Left kidney (tissue), 1 donor: ENCODE measurements at regions not wholly inside any gene's neighbourhood (a gene's known extent, or its start where the extent isn't known, plus 50 kb on each side); places are given as distances from the start of the nearest gene placed in this dataset.

Source experiments
- DNase-seq: peaks from one replicate; pipeline ENCODE4 v3.0.0-alpha.2; 2013

DNA sequence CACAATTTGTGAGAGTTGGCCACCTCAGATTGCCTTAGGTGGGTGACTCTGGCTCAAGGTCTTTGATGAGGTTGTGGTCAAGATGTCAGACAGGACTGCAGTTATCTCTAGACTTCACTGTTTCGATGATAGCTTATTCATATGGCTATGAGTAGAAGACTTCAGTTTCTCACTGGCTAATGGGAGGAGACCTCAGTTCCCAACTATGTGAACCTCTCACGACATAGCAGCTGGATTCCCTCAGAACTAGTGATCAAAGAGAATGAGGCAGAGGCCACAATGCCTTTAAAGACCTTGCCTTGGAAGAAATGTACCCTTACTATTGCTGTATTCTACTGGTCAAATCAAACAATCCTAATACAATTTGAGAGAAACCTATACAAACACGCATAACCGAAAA lies 607.5 kb upstream of the ROBO2 start:
- no peak for DNase-seq

- no peak for DNase-seq
Observed at GRCh38 chr3:76436894-76437293, 603.0 kb upstream of the ROBO2 start.

DNA sequence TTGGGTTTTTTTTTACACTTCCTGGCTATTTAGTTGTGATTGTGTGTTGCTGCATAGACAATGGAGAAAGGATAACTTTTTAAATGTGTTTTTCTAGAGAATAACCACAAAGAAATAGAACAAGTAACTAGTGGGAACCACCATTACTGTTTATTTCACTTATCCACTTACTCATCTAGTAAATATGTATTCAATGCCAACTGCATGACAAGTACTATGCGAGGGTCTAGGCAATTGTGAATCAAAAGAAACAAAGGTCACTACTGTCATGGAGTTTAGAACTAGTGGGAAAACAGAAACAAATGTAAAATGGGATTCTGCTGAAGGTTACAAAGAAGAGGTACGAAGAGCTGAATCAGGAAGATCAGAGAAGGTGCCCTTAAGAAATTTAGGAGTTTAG lies 600.9 kb upstream of the ROBO2 start:
- DNase-seq: no peak

GRCh38 chr3:76442374-76442915 lies 597.5 kb upstream of the ROBO2 start:
- no peak for DNase-seq

DNA sequence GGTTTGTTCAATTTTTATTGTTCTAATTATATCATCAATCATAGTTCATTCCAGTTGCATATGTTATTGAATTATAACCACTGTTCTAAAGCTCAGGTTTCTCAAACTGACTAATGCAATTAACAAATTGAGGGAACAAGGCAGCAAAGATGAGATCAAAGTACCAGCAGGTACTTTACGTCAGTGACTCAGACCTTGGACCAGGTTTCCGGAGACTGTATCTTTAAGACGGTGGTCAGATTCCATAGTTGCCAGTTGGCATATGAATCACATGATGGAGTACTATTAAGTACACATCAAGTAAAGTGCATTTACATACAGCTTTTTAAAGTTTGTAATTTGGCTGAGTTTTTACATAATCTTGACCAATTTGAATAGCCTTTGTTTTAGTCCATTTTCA lies 583.6 kb upstream of the ROBO2 start:
- DNase-seq: no peak

DNA sequence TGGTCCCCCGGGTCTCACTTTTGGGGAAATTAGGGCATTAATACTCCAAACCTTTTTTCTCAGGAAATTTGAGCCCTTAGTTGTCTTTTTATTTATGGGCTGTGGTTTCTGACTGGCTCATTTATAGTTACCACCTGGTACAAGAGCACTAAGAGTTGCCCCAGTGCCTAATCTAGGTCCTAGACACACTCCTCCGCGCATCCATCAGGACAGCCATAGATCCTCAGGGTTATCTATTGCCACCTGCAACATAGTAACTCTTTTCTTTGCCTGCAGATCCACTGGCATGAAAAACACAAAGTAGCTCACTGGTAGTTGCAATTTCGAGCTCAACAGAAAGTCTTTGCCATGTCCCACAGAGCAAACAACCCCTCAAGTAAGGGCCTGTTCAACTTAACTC lies 576.4 kb upstream of the ROBO2 start:
- DNase-seq: no peak

DNA sequence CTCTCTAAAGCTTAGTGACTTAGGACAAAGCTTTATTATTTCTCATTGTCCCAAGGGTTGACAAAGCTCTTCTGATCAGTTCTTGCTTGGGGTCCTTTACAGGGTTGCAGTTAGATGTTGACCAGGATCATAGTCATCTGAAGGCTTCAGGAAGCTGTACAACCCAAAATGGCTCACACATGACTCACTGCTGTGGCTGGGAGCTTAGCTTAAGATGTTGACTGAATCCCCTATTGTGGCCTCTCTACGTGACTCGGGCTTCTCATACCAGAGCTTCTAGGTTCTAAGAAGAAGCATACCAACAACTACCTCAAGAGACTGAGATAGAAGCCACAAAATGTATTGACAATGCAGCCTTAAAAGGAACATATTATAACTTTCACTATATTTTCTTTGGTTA lies 569.6 kb upstream of the ROBO2 start:
- no peak for DNase-seq

DNA sequence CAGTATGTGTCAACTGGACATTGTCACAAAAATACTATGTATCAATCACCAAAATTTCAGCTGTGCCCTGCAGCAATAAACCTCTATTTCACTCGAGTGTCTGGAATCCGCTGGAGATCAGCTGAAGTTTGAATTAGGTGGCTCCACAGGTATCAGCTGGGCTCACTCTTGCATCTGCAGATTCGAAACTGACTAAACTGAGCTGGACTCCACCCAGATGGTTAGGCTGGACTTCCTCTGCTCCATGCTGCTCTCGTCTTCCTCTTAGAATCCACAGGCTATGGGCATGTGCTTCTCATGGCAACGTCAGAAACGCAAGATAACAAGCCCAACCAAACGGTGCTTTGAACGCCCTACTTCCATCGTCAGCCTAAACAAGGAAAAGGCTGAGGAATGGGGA lies 565.3 kb upstream of the ROBO2 start:
- DNase-seq: no peak

- DNase-seq: peak; percentile 7
Observed at GRCh38 chr3:76479161-76479650, 560.7 kb upstream of the ROBO2 start.

DNA sequence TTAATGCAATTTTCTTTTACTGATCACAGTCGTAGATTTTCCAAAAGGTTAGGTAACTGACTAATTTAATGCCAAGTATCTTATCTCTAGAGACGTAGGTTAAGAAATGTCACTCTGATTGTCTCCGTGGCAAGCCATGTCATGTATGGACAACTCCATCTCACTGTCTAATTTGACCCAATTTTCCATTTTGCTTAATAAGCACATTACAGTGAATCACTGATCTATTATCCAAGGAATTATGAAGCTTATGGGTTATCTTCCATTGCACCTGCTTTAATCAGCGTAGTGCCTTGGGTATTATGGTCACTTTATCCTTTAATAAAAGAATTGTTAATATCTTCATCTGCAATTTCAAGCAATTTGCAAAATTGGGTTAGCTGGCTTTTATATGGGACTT lies 557.4 kb upstream of the ROBO2 start:
- no peak for DNase-seq

GRCh38 chr3:76487446-76487845 lies 552.5 kb upstream of the ROBO2 start:
- DNase-seq: no peak

GRCh38 chr3:76490064-76490463 lies 549.8 kb upstream of the ROBO2 start:
- no peak for DNase-seq

- DNase-seq: no peak
Observed at GRCh38 chr3:76495216-76495615, 544.7 kb upstream of the ROBO2 start.

DNA sequence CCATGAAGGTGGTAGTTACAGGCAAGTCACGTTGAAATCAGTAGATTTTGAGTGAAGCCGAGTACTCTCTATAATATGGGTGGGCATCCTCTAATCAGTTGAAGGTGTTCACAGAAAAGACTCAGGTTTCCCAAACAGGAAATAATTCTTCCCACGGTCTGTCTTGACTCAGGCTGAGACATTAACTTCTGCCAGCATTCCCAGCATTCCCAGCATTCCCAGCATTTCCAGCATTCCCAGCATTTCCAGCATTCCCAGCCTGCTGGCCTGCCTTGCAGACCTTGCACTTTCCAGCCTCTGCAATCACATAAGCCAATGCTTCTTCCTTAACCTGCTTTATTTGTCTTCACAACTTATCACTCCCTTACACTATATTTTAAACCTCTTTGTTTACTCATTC lies 542.3 kb upstream of the ROBO2 start:
- no peak for DNase-seq

GRCh38 chr3:76500746-76501275 lies 539.1 kb upstream of the ROBO2 start:
- no peak for DNase-seq

GRCh38 chr3:76501315-76501714 lies 538.6 kb upstream of the ROBO2 start:
- DNase-seq: no peak

- no peak for DNase-seq
Observed at GRCh38 chr3:76502076-76502475, 537.8 kb upstream of the ROBO2 start.

- DNase-seq: no peak
Observed at GRCh38 chr3:76505202-76505845, 534.6 kb upstream of the ROBO2 start.

- no peak for DNase-seq
Observed at GRCh38 chr3:76509179-76509830, 530.6 kb upstream of the ROBO2 start.

- DNase-seq: no peak
Observed at GRCh38 chr3:76514836-76515235, 525.1 kb upstream of the ROBO2 start.

DNA sequence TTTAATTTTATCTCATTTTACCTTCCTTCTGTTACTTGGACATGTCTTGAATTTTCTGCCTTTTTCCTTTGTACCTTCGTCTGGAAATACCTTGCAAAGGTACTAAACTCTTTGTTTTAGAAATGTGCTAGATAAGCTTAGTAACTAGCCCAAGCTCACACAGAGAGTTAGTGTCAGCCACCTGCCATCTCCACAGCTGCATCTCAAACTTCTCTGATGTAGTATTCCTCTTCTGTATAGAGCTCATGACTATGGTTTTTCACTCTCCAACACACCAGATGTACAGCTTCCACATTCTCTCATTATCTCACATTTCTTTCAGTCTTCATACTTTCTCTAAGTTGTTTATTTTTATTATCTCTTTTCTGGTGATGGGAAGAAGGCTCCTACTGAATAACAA lies 516.6 kb upstream of the ROBO2 start:
- DNase-seq: no peak

DNA sequence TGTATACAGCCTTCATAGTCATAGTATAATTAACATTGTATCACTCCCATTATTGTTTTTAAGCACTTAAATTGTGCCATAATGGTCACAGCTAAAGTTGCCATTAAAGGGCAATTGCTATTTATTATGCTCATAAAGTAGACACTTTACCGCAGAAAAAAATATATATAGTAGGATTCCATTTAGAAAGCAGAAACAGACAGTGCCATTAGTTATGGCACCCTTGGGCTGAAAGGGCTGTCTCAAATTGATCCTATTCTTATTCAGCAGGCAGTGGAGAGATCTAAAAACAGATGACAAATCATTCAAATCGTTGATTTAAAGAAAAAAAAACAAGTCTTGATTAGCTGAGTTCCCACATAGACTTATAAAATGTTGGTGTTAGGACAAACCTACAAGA lies 514.2 kb upstream of the ROBO2 start:
- no peak for DNase-seq

DNA sequence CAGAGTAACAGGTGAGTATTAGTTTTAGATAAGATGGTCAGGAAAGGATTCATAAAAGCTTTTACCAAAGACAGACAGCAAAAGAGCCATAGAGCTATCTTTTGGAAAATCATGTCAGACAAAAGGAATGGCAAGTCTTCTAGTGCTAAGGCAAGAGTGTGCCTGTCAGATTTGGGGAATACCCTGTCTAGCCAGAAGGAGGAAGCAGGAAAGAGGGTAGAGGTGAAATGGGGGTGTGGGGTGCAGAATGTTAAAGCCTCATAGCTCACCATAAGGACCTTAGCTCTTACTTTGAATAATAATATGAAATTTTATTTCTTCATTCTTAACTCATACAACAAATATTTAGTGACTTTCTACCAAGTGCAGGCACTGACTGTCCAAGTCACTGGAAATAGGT lies 512.1 kb upstream of the ROBO2 start:
- DNase-seq: no peak
